HG03108 (cell line): ENCODE measurements at regions not wholly inside any gene's neighbourhood (a gene's known extent, or its start where the extent isn't known, plus 50 kb on each side); places are given as distances from the start of the nearest gene placed in this dataset.
"Not testable (repeated sequence)": the region's sequence is repeated elsewhere in the genome, so short reads cannot be mapped to it uniquely, and the experiment has no call there.

Experiments
- ATAC-seq: cut with Tn5 transposase; IDR thresholded peaks from one replicate; pipeline ENCODE4 v1.9.1; 2021; ENCODE audit warnings: moderate library complexity; ENCODE audit not compliant: unreplicated experiment

DNA sequence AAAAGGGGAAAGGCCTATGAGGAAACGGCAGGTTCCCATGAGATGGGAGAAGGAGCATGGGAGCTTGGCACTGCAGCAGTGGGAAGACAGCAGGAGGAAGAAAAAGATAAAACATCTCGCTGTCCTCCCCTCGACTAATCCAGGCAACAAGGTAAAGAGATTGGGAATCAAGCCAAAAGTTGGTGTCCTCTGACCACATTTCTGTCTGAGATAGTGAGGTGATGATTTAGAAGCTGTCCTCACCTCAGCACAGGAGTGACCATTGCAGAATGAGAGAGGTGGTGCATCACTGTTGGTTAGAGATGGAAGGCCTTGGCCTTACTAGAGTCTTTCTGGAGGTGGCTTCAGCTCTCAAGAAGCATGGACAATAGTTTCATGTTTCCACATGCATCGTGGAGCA is 226.6 kb upstream of the CCDC54 start:
- ATAC-seq, result no peak

DNA sequence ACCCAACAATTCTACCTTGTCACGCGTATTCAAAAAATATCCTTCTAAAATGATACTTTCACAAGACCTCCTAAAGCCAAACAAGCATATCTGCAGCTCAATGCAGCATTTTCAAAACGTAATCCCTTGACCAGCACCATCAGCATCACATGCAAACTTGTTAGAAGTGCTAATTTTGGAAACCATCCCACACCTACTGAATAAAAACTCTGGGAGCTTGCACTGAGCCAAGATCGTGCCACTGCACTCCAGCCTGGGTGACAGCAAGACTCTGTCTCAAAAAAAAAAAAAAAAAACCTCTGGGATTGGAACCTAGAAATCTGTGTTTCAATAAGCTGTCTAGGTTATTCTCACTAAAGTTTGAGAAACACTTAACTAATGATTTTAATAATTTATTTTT is 223.3 kb upstream of the CCDC54 start:
- no peak for ATAC-seq

- ATAC-seq, result no peak
These were observed 204.8 kb upstream of the CCDC54 start for GRCh38 chr3:107172411-107172810.

- no peak for ATAC-seq
These were observed 192.9 kb upstream of the CCDC54 start for GRCh38 chr3:107184375-107184774.

- no peak for ATAC-seq
These were observed 189.0 kb upstream of the CCDC54 start for GRCh38 chr3:107188262-107188661.

DNA sequence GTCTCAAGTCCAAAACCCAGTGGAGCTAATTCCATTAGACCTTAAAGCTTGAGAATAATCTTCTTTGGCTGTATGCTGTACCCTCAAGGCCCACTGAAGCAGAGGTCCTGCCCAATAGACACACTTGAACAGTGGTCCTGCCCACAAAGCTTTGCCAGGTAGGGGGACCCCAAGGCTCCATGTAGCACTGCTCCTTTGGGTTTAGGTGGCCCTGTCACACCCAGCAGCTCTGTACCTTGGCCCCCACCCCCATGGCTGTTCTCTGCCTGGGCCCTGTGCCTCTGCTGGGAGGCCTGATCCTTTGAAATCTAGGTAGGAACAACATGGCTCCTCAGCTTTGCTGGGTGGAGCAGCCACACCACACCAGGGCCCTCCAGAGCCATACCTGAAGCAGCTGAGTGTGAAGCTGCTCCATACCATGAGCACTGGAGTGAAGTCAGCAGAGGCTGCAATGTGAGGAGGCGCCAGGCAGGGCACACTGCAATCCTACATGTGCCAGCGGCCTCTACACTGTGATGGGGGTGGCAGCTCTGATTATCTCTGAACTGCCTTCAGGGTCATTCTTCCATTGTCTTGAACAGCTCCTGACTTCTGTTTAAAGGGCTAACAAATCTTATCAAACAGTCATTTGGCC is 188.0 kb upstream of the CCDC54 start:
- ATAC-seq, result no peak

DNA sequence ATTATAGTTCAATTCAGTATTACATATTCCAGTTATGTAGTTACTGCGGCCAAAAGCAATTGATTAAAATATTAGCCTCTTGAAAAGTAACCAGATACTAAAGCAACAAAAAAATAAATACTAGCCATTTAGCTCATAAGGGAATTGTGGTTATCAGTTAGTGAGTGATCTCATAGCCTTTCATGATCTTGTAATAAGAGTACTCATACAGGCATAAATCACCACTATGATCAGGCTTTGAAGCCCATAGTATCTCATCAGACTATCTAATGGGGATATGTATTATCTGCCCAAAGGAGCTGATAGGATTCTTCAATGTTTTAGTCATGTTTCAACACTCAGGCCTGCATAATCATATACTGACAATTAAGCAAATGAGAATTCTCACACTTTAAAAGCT is 184.1 kb upstream of the CCDC54 start:
- no peak for ATAC-seq

- ATAC-seq, result no peak
These were observed 178.6 kb upstream of the CCDC54 start for GRCh38 chr3:107198581-107199181.

GRCh38 chr3:107201146-107201545 is 176.1 kb upstream of the CCDC54 start:
- ATAC-seq, result no peak

- ATAC-seq, result not testable (repeated sequence)
These were observed 174.4 kb upstream of the CCDC54 start for GRCh38 chr3:107202885-107203284.

DNA sequence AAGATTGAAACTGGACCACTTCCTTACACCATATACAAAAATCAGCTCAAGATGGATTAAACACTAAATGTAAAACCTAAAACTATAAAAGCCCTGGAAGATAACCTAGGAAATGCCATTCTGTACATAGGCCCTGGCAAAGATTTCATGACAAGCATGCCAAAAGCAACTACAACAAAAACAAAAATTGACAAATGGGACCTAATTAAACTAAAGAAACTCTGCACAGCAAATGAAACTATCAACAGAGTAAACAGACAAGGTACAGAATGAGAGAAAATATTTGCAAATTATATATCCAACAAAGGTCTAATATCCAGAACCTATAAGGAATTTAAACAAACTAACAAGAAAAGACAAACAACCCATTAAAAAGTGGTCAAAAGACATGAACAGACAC is 173.1 kb upstream of the CCDC54 start:
- ATAC-seq, result no peak

- ATAC-seq, result no peak
These were observed 171.9 kb upstream of the CCDC54 start for GRCh38 chr3:107205358-107205757.

DNA sequence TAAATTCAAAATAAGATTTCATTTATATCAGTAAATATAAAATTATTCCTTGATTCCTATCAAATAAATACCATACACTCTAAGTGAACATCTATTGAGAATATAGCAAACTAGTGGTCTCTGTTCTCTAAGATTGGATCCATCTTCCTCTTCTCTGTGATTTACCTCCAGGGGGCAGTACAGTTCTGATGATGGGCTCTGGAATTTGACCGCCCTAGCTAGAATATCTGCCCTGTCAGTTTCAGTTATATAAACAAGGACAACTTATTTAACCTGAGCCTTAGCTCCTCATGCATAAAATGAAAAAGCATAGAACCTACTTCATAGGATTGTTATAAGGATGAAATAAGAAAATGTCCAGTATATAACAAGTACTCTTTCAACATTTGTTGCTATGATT is 171.1 kb upstream of the CCDC54 start:
- ATAC-seq, result no peak

GRCh38 chr3:107206945-107207344 is 170.3 kb upstream of the CCDC54 start:
- ATAC-seq, result no peak

DNA sequence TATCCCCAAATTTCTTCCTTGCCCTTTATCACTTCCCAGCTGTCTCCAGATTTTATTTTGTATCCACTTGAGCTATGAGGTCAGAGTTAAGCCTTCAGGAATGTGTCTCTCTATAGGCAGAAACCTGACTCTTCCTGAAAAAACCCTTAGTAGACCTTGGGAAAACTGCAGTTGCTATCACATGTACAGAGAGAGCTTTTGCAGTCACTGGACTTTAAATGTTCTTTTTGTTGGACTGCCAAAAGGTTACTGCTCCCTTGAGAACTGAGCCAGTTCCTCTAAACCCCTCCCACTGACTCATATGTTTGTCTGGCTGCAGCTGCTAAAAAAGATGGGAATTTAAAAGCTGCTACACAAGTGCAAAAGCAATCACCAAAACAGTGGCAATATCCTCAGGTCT is 169.1 kb upstream of the CCDC54 start:
- no peak for ATAC-seq

DNA sequence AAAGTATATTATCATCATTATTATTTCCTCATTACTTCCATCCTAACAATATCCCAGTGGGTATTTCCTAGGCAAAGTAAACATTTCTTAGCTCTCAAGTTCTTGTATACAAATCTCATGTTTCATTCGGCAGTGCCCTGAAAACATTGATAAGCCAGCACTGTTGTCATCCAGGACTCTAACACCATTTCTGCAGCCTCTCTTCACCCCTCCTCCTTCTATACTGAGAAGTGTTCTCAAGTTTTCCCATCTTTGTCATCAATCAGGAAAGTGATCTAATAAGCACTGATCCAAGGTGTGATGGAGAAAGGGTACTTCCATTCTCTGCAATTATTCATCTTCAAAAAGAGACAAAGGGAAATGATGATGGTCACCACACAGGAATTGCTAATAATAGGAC is 168.4 kb upstream of the CCDC54 start:
- no peak for ATAC-seq

DNA sequence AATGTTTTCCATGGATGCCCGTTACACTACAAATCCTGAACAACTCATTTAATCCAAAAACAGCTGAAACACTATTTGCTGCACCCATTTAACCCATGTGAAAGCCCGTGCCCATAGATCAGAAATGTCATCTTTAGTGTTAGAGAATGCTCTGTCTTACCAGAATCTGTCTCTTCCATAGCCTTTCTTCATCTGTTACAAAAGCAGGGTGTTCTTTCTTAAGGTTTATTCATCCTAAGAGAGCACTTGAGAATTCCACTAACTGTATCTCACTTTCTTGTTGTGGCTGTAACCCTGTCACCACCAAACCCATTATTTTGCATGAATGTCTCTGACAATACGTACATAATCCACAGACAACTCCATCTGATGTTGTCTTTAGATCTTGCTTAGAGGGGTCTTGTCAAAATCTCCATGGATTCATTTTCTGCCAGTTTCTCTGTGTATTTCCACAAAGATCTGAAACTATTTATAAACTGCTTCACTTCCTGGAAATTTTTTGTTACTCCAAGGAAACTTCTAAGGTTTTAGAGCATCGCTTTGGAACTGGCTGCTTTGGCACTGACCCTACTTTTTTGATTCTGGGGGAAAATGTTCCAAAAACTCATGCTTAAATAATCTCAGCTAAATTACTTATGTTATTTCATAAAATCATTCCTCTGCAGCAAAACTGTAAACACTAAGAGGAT is 167.8 kb upstream of the CCDC54 start:
- no peak for ATAC-seq

GRCh38 chr3:107211608-107212007 is 165.6 kb upstream of the CCDC54 start:
- ATAC-seq, result no peak

DNA sequence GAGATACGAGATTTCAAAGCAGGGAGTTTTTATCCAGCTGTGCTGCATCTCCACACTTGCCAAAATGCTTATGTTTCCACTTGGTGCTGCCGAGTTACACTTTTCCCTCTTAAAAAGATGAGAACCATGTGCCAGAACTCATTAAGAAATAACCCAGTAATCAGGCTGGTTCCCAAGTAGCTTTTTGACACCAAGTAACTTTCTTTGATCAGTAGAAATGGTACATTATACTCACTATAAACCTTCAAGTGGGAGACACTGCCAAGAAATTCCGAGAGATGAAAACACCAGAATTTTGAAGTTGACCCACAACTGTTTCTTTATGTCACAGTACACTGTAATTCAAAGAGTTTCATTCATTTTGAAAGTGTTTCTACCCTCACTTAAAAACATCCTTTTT is 164.6 kb upstream of the CCDC54 start:
- no peak for ATAC-seq

DNA sequence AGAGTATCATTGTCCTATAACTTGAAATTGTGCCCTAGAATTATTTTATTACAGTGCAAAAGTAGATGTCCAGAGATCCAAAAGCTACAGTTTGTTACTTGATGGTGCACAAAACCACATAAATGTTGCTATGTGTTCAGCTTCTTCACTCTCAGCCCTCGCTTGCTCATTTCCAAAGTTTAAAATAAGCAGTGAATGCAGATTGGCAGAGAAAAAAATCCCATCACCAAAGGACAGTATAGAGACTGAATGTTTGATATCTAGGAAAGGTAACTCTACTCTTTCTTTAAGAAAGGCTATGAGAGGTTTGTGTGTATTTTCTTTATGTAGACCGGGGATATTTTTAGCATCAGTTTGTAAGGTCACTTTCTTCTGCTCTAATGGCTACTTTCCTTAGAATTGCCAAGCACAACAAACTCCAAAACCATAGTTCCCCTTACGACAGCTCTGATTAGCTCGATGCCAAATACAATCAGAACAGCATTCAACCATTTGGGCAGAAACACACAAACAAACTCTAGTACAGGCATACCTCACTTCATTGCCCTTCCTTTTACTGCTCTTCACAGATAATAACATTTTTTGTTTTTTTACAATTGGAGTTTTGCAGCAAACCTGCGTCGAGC is 164.1 kb upstream of the CCDC54 start:
- ATAC-seq, result no peak

DNA sequence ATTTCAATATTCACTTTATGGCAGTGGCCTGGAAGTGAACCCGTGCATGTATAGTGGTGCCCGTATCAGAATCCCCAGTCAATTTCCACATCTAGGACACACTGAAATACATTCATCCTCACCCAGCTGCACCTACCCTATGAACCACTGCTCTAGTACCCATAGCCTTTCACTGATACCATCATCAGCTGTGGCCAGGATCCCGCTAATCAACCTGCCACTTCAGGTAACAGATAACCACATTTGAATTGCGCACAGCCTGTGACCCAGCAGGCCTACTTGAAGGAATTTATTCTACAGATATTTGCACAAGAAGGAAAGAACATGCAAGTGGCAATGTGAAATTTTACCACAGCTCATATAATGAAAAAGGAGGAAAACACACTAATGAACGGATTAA is 161.0 kb upstream of the CCDC54 start:
- no peak for ATAC-seq

- no peak for ATAC-seq
These were observed 160.5 kb upstream of the CCDC54 start for GRCh38 chr3:107216711-107217110.
